Osteocyte (in vitro differentiated cells): ENCODE measurements at regions not wholly inside any gene's neighbourhood (a gene's known extent, or its start where the extent isn't known, plus 50 kb on each side); places are given as distances from the start of the nearest gene placed in this dataset.

Source experiments
- DNase-seq: peaks from one replicate; pipeline ENCODE4 v3.0.0; 2021; ENCODE audit warnings: mixed read lengths; ENCODE audit not compliant: unreplicated experiment; ENCODE audit errors: extremely low spot score
- H3K27ac Mint-ChIP-seq: one replicate; pipeline ENCODE4 v1.8.0; 2021; ENCODE audit warnings: mild to moderate bottlenecking, mixed read lengths; ENCODE audit not compliant: unreplicated experiment
- H3K27me3 Mint-ChIP-seq: one replicate; pipeline ENCODE4 v1.8.0; 2021; ENCODE audit warnings: mixed read lengths; ENCODE audit not compliant: unreplicated experiment
- H3K36me3 Mint-ChIP-seq: one replicate; pipeline ENCODE4 v1.8.0; 2021; ENCODE audit warnings: mixed read lengths; ENCODE audit not compliant: unreplicated experiment
- H3K4me1 Mint-ChIP-seq: one replicate; pipeline ENCODE4 v1.8.0; 2021; ENCODE audit warnings: mixed read lengths; ENCODE audit not compliant: unreplicated experiment
- H3K4me3 Mint-ChIP-seq: one replicate; pipeline ENCODE4 v1.8.0; 2021; ENCODE audit warnings: mild to moderate bottlenecking, moderate library complexity, mixed read lengths; ENCODE audit not compliant: unreplicated experiment
- H3K9me3 Mint-ChIP-seq: one replicate; pipeline ENCODE4 v1.8.0; 2021; ENCODE audit warnings: mixed read lengths; ENCODE audit not compliant: unreplicated experiment
- CTCF ChIP-seq: fragments of 200-600 bp; sonication (generic); IDR thresholded peaks from 2 replicates; pipeline ENCODE4 v1.5.0; 2021; ENCODE audit warnings: antibody characterized with exemption, mild to moderate bottlenecking, moderate library complexity

GRCh38 chr14:44154874-44155273 is 352.2 kb downstream of the FSCB start:
- Mint-ChIP-seq H3K9me3 (peaks cover 16% of the 10 kb centered on the region), H3K4me3 (no peak overlapping the region)

GRCh38 chr14:44154446-44154845 is 352.6 kb downstream of the FSCB start:
- H3K4me1 Mint-ChIP-seq = no peaks in the 10 kb centered on the region
- peaks cover 16% of the 10 kb centered on the region for H3K9me3 Mint-ChIP-seq
- no peak overlapping the region for H3K4me3 Mint-ChIP-seq
- H3K36me3 Mint-ChIP-seq = no peaks in the 10 kb centered on the region
- DNase-seq = no peak
- no peak for TF ChIP-seq CTCF
- no peak overlapping the region for H3K27ac Mint-ChIP-seq
- H3K27me3 Mint-ChIP-seq = no peaks in the 10 kb centered on the region

More at GRCh38 chr14:44154874-44155273, 352.2 kb downstream of the FSCB start:
- no peaks in the 10 kb centered on the region for H3K4me1 Mint-ChIP-seq
- no peak for DNase-seq
- no peak for TF ChIP-seq CTCF
- H3K27ac Mint-ChIP-seq = no peak overlapping the region
- no peaks in the 10 kb centered on the region for H3K27me3 Mint-ChIP-seq
- H3K36me3 Mint-ChIP-seq = no peaks in the 10 kb centered on the region

DNA sequence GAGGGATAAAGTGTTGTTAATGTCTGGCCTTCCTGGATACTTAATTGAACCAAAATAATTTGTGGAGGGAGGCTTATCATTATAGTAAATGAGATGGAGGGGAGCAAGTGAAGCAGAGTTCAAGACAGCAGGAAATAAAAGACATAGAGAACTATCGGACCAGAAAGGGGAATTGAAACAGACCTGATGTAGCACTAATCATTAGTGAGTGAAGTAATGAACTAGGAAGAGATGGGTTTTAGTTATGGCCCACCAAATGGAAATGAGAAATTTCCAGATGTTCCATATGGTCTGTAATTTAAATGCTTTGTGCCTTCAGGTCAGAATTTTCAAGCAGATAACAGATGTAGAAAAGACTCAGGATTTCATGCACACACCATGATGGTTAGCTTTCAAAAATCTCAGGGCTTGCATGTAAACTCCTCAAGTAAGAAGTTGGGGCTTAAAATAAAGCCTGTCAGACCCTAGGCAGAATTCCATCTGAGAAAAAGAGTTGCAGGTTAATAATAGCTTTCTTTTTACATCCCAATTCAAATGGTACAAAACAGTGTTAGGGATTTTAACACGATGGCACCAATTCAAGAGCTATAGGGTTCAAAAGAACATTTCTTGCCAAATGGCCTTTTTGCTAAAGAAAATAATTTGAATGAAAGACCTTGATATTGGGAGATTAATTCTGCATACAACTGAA is 355.8 kb downstream of the FSCB start:
- no peak for DNase-seq
- Mint-ChIP-seq H3K27ac (no peak overlapping the region), H3K4me3 (no peak overlapping the region), H3K27me3 (no peaks in the 10 kb centered on the region), H3K9me3 (peaks cover 7% of the 10 kb centered on the region), H3K4me1 (no peaks in the 10 kb centered on the region), H3K36me3 (no peaks in the 10 kb centered on the region)
- TF ChIP-seq CTCF = no peak

DNA sequence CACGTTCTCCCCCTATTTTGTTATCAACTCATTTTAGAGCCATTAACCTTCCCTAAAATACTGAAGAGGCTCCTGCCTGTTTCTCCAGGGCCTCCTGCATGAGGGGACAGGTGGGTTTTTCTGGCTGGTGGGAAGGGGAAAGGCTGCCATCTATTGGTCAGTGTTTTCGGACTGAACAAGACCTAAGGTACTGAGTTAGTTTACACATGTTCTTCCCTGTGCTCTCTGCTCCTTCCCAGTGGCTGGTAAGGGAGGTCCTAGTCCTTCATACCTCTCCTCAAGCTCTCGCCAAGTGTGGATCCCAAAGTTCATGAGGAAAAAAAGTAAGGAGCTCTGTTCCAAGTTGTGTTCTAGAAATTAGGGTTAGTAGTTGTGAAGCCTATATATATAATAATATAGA is 357.5 kb downstream of the FSCB start:
- TF ChIP-seq CTCF = peak; percentile 38
- Mint-ChIP-seq H3K4me1 (no peaks in the 10 kb centered on the region), H3K27ac (no peak overlapping the region), H3K9me3 (no peaks in the 10 kb centered on the region), H3K27me3 (no peaks in the 10 kb centered on the region), H3K36me3 (no peaks in the 10 kb centered on the region), H3K4me3 (no peak overlapping the region)
- no peak for DNase-seq

GRCh38 chr14:44142006-44142405 is 365.1 kb downstream of the FSCB start:
- Mint-ChIP-seq H3K4me3 (no peak overlapping the region), H3K4me1 (no peaks in the 10 kb centered on the region)
- DNase-seq = no peak

More at GRCh38 chr14:44142006-44142405, 365.1 kb downstream of the FSCB start:
- TF ChIP-seq CTCF = no peak
- Mint-ChIP-seq H3K27ac (no peak overlapping the region), H3K27me3 (no peaks in the 10 kb centered on the region), H3K36me3 (no peaks in the 10 kb centered on the region), H3K9me3 (no peaks in the 10 kb centered on the region)
